ENCODE measurements at regions not wholly inside any gene's neighbourhood (a gene's known extent, or its start where the extent isn't known, plus 50 kb on each side); places are given as distances from the start of the nearest gene placed in this dataset.
"Not testable (repeated sequence)": the region's sequence is repeated elsewhere in the genome, so short reads cannot be mapped to it uniquely, and the experiment has no call there.

DNA sequence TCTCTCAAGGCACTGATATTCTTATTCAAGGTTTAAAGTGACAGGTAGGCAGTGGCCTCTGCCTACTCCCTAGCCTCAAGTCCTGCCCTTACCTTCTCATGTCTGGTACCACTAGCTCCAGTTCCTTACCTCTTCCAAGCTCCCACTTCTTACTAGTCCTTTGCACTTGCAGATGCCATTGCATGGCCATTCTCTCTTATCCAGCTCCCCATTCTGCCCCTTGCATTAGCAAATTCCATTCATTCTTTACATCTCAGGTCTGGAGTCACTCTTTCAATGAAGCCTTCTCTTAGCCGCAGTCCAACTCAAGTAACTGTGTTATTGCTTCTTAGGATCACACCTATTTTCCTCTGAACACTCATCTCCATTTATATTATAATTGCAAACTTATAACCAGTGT, 807.1 kb downstream of the EDEM1 start:
- DNase-seq (ENCODE audit: low read depth), result no peak

DNA sequence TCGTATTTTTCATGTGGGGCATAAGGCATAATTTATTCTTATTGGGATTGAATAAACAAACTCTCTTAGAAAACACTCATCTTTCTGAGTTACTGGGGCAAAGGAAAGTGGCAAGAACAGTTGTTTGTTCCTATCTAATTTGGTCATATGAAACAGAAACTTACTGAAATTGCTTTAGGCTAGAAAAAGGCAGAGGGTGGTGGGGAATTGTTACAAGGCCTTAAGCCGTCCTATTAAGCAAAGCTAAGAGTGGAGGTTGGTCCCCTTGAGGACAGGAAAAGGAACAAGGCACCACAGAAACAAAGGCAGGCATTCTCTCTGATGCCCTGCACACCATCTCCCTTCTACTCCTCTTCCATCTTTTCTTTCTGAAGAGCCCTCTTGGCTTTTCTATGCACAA, 830.9 kb downstream of the EDEM1 start:
- no peak for DNase-seq (ENCODE audit: low read depth)

DNA sequence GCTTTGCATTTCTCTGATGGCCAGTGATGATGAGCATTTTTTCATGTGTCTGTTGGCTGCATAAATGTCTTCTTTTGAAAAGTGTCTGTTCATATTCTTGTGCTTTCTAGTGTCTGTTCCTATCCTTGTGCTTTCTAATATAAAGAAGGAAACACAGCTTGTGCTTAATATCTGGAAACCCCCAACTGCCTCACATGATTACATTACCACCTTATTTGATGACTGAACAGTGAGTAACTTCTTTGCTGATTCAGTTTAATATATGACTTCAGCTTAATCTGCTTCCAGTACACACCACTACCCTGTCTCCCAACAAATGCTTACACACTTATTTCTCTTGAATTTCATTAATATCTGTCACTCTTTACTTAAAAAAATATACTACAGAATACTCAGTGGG, 835.1 kb downstream of the EDEM1 start:
- no peak for DNase-seq (ENCODE audit: low read depth)

DNA sequence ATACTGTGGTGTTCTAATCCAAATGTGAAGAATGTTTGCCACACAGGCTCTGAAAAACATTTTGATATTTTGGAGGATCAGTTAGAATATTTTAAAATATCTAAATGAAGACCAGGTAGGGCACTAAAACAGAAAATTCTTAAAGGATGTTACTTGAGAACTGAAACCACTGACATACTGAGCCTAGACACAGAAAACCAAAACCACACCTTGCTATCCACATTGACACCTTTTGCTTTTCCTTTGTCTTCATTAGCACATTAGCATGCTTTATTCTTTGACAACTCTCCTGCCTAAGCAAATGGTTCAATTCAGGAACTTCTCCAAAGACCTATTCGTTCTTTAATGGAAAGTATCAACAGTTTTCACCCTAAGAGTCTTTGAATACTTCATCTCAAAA, 835.9 kb upstream of the GRM7 start:
- DNase-seq (ENCODE audit: low read depth), result no peak

DNA sequence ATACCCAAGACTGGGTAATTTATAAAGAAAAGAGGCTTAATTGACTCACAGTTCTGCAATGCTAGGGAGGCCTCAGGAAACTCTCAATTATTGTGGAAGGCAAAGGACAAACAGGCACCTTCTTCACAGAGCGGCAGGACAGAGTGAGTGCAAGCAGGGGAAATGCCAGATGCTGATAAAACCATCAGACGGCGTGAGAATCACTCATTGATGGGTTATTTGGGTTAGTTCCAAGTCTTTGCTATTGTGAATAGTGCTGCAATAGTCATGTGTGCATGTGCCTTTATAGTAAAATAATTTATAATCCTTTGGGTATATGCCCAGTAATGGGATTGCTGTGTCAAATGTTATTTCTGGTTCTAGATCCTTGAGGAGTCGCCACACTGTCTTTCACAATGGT, 830.3 kb upstream of the GRM7 start:
- DNase-seq (ENCODE audit: low read depth), result not testable (repeated sequence)

DNA sequence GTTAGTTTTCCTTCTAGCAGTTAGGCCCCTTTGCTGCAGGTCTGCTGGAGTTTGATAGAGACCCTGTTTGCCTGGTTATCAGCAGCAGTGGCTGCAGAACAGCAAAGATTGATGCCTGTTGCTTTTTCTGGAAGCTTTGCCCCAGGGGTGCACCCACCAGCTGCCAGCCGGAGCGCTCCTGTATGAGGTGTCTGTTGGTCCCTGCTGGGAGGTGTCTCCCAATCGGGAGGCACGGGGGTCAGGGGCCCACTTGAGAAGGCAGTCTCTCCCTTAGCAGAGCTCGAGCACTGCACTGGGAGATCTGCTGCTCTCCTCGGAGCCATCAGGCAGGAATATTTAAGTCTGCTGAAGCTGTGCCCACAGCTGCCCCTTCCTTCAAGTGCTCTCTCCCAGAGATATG, 825.3 kb upstream of the GRM7 start:
- no peak for DNase-seq (ENCODE audit: low read depth)

DNA sequence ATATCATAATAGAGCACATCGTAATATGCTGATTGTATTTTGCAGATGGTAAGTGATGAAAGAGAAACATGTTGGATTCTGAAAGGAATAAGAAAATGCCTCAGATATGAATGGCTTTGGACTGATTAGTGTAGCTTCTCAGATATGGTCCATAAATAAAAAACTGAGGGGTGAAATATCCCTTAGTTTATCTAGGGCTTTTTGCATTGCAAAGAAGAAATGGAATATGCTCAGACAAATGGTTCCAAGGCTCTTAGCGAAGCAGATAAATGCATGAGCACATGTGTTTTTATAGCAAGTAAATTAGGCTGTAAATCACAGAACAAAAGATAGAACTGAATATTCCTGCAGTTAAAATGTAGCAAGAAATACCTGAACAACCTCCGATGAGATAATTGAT, 820.9 kb upstream of the GRM7 start:
- no peak for DNase-seq (ENCODE audit: low read depth)

DNA sequence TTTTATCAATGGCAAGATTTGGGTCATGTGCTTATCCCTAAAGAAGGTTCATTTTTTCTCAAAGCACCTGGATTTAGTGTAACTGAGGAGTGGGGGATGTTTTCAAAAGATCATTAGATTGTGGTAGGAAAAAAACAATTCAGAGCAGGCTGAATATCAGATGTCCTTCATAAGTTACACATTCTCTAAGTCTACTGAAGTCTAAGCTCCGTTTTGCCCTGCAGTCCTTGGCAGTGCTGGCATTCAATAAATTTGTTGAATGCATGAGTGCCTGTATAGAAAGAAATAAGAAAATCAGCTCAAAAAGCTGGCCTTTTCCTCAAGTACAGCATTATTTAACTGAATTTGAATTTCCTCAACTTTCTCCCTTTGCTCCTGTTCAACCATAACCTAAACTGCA, 819.0 kb upstream of the GRM7 start:
- no peak for DNase-seq (ENCODE audit: low read depth)

DNA sequence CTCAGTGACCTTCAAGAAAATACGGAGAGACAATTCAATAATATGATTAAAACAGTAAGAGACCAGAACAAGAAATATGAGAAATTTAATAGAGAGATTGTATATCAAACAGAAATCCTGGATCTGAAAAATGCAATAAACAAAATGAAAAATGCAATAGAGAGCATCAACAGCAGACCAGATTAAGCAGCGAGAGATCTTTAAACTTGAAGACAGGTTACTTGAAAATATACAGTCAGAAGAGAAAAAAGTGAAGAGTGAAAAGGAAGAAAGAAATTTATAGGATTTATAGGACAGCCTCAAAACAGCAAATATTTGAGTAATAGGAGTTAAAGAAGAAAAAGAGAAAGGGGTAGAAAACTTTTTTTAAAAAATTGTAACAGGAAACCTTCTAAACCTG, 813.9 kb upstream of the GRM7 start:
- DNase-seq (ENCODE audit: low read depth), result no peak

DNA sequence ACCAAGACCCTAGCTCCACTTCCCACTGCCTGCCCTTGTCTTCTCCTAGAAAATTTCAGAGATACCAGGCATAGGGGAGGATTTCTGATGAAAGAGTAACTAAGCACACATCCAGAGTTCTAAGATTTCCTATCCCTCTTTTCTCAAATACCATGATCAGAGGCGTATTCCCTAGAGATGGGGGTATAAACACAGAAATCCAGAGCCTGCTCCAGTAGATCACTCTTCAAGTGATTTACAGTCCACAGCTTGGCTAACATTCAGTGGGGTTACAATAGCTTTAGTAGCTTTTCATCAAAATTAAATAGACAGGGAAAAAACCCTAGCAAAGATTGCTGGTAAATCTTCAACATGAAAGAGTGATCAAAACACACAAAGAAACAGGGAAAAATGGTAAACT, 800.7 kb upstream of the GRM7 start:
- no peak for DNase-seq (ENCODE audit: low read depth)

DNA sequence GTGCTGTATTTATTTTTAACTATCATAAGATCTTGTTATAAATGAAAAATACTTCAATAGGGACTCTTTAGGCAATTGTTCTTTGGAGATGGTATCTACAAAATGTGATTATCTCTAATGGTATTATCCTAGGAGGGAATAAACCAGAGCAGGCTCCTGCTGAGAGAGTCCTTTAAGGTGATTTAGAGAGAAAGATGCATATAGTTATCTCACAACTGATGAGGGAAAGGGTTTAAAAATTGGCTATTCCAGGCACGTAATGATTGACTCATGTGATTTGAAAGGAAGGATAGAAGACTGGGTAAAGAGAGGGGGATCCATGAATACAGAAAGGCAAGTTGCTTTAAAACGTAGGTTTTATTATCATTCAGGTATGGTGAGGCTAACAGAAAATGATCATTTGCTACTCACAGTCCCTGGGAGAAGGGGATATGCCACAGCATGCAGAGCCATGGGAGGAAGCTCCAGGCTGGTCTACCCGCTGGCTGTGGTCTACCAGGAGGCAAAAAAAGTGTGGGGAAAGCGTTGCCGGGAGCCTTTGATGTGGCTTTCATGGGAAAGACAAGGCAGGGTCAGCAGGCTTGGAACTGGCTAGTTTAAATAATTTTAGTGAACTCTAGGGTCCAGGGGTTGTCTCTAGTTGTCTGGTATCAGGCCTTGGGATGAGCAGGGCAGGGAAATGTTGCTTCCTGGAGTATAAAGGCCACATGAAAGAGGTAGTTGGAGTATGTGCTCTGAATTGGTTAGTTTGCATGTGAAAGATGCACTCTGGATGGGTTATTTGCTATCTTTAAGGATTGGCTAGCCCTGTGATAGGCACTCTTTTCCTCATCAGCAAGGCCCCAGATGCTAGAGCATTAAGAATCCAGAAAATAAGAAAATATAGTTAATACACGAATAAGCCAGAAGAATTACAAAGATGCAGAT, 798.4 kb upstream of the GRM7 start:
- DNase-seq (ENCODE audit: low read depth), result no peak

DNA sequence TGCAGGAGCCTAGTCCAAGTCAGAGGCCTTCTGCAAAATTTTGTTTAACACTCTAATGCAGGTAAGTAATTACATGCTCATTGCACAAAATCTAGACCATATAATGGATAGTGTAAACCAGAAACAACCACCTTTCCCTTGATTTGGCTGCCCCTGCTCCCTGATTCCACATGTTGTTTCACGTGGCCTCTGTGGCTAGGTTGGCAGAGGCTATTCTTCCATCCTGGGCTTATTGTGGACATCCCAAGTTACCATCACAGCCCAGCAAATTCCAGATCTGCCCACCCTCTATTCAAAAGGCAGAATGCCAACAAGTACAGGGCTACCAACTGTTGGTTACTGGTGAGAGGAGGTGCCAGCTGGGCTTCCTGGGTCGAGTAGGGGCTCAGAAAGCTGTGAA, 794.5 kb upstream of the GRM7 start:
- no peak for DNase-seq (ENCODE audit: low read depth)

DNA sequence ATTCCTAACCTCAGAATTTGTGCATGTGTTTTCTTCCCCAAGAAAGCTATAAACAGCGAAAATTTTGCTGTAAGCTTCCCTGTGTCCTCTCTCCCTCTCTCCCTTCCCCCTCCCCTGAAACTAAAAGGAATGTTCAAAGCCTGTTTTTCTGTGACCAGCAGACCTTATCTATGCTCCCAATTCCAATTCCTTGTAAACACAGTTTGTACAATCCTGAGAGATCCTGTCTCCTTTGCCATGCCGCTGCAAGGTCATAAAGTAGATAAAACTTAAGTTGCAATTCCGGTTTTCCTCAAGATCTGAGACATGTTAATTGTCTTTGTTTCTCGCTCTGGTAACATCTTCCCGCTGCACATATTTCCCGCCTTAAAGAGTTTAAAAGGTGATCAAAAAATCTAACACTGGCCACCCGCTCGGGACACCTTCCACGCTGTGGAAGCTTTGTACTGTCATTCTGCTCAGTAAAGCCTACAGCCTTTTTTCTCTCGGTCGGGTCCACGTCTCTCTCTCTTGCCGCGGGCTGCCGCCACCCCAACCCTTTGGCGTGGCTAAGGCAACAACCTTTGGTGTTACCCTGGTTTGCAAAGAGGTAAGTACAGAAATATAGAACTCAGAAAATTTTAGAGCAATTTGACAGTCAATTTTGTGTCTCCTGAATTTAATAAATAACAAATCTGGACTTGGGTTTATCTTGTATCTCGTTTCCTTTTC, 793.9 kb upstream of the GRM7 start:
- DNase-seq (ENCODE audit: low read depth), result not testable (repeated sequence)

DNA sequence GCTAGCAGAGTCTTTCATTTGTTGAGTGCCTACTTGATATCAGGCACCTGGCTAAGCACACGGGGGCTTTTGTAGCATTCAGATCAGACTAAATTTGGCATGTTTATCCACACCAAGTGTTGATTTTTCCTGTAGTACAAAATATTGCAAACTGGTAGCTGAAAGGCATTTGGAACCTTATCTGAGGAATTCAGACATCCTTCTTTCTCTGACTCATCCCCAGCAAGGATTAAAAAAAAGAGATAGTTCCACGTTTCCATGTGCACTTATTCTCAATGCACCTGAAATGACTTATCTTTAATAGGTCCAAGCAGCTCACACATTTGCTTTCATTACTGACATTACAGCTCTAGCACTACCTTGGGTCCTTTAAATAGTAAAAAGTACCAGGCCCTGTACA, 786.0 kb upstream of the GRM7 start:
- no peak for DNase-seq (ENCODE audit: low read depth)

DNA sequence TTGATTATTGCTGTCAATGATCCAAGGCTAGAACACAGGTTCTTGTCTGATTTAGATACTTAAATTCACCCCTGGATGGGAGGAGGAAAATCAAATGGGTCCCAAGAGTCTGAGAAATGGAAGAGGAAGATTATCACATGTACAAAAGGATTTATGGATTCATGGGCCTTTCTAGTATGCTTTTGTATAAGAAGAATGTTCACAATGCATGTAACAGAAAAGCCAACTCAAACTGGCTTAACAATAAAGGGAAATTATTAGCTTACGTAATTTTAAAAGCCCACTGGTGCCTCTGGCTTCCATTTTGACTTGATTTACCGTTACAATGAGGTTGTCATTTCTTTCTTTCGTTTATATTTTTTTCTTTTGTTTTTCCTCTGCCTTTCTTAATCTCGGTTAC, 782.5 kb upstream of the GRM7 start:
- DNase-seq (ENCODE audit: low read depth), result no peak

DNA sequence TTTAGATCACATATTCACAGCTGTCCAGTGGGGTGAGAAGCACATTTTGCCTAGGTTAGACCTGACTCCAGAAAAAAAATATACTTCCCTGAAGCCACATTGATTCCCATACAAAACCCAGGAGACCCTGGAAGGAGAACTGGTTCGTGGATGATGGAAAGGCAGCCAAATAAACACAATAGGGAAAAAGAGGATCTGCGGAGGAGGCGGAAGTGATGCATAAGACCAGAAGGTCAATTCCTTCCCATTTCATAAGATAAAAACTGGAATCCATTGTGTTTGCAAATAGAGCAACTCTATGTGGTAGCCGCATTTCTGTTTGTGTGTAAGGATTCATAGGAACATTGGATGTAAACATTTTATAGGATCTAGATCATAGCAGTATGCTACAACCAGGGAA, 781.9 kb upstream of the GRM7 start:
- no peak for DNase-seq (ENCODE audit: low read depth)

DNA sequence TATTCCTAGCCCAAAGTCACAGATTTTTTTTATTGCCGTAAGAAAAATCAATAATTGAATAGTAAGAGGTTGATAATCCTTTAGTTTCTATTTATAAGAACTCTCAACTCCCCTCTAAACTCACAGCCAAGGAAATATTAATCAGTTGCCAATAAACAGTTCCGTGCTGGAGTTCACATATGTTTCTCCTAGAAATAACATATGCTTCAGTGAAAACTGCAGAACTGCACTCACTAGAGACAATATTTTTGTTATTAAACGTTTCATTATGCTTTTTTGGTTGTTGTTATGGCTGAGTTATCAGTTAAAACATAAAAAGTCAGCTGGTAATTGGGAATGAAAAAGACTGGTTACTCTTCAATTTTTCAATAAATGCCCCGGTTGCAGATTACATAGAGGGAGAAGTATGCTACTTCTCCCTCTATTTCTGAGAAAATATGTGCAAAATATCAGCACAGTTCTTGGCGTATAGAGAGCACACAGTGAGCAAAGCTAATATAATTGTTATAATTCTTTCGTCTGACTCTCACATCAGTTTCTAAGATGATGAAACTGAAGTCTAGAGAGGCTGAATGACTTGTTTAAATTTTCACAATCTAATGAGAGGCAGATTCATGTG, 781.2 kb upstream of the GRM7 start:
- no peak for DNase-seq (ENCODE audit: low read depth)

DNA sequence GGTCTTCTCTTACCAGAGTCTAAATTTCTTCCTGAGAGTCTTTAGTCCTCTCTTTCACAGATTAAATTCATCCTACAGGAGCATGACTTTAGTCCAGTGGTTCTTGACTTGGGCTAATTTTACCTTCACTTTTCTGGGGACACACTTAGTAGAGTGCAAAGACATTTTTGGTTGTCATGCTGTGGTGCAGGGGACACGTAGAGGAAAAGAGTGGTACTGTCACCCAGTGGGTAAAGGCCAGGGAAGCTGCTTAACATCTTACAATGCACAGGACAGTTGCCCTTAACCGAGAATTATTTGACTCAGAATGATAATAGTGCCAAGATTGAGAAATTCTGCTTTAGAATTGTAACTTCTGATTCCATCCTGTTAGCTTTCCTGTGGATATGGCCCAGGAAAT, 772.5 kb upstream of the GRM7 start:
- no peak for DNase-seq (ENCODE audit: low read depth)

DNA sequence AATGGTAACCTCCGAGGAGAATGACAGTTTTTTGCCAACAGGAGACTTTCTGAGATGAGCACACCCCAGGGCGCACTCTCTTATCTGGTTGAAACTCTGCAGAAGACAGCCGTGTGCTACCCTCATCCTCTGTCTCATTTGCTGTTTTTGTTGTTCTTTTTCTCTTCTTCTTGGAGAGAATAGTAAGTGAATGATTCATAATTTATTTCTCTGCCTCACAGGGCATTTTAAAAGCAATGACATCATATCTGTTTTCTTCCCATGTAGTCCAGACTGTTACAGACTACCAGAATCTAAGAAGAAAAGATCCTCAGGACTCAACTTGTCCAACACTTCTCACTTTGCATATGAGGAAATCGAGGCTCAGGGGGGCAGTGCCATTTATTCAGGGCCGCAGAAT, 771.1 kb upstream of the GRM7 start:
- no peak for DNase-seq (ENCODE audit: low read depth)

DNA sequence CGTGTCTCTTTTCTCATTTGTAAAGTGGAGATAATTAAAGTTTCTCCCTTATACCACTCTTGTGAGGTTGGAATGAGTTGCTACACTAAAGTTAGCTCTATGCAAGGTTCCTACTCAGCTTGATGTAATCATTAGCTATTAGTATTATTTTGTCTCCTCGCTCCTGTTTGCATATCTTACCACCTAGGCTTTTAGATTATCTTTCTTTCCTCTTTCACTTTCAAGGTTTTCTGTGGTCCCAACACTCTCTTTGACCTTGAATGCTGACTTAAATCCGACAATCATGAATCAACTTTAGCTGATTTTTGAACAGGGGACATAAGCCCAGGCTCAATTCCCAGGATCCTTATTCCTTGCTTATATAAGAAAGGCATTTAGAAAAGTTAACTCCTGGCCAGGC, 769.7 kb upstream of the GRM7 start:
- DNase-seq (ENCODE audit: low read depth), result no peak

DNA sequence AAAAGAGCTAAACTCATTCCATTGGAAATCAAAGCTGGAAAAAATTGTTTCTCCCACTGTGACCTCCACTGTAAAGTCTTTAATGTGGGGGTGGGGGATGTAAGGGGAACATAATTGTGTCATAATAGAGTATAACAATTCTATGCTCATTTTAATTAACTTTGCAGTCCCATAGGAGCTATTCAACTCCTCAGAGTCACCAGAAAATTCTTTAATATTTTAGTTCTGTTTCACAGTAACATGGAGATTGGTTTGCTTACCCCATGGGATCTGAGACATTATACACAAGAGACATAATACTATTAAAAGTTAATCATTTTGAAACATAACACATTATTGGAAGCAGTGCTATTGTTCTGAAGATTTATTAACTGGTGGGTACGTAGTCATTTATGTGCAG, 765.9 kb upstream of the GRM7 start:
- DNase-seq (ENCODE audit: low read depth), result no peak

DNA sequence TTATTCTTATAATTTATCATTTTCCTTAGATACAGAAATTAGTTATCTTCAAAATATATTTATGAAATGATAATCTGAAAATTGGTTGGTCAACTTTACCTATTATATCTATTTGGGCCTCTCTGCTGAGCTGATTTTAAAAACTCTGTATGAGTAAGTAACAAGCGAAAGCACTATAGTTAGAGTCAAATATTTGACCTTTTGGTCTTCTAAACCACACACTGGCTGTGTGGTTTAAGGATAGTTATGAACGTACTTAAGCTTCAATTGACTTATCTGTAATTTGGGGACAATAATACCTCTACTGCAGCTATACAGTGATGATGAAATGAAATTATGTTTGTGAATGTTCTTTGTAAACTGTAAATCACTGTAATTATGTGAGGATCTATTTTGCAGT, 763.9 kb upstream of the GRM7 start:
- no peak for DNase-seq (ENCODE audit: low read depth)

DNA sequence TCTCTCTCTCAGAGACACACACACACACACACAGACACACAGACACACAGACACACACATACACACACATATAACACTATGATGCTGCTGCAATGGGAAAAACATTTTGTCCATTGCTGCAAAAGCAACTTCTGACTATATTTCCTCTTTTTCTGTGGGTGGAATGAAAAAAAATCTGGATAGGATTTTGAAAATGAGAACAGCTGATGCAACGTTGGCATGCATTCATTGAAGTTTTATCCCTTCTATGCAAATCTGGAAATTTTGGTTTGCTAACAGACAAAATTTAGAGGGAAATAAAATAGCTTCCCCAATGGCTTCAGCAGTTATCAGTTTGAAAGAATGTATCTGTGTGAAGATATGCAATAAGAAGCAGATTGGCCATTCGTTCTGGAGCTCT, 763.4 kb upstream of the GRM7 start:
- no peak for DNase-seq (ENCODE audit: low read depth)

Measured in fibroblast of the conjunctiva (primary cell).